ENCODE measurements at regions not wholly inside any gene's neighbourhood (a gene's known extent, or its start where the extent isn't known, plus 50 kb on each side); places are given as distances from the start of the nearest gene placed in this dataset.

GRCh38 chr3:127065138-127065427 is 82.2 kb downstream of the PLXNA1 start:
- Histone ChIP-seq H3K79me2 (ENCODE audit: insufficient read depth, low read length) (no peaks in the 10 kb centered on the region), H3K36me3 (ENCODE audit: insufficient read depth, low read length) (no peaks in the 10 kb centered on the region), H3K4me1 (ENCODE audit: insufficient read depth, low read length) (no peaks in the 10 kb centered on the region), H4K20me1 (ENCODE audit: insufficient read depth, low read length) (no peaks in the 10 kb centered on the region), H3K9me3 (ENCODE audit: insufficient read depth, low read depth, low read length) (no peaks in the 10 kb centered on the region), H3K9ac (ENCODE audit: low read length) (no peak overlapping the region), H3K4me2 (ENCODE audit: low read length) (no peak overlapping the region), H3K27me3 (ENCODE audit: insufficient read depth, low read length) (no peaks in the 10 kb centered on the region), H3K27ac (ENCODE audit: low read depth, low read length) (no peak overlapping the region), H2AFZ (ENCODE audit: low read depth, low read length) (no peak overlapping the region), H3K4me3 (ENCODE audit: insufficient read depth, low read depth, low read length) (no peak overlapping the region)
- Mint-ChIP-seq H3K9me3 (ENCODE audit: unreplicated experiment) (no peaks in the 10 kb centered on the region), H3K4me1 (ENCODE audit: low read depth, unreplicated experiment) (peaks cover 5% of the 10 kb centered on the region), H3K4me3 (ENCODE audit: unreplicated experiment) (no peak overlapping the region), H3K27me3 (ENCODE audit: low read depth, unreplicated experiment) (peaks cover 28% of the 10 kb centered on the region), H3K27ac (ENCODE audit: unreplicated experiment) (no peak overlapping the region), H3K36me3 (ENCODE audit: low read depth, unreplicated experiment) (no peaks in the 10 kb centered on the region)
- FAIRE-seq (no peak), DNase-seq (ENCODE audit: low read depth) (no peak)
- no peak for TF ChIP-seq CTCF (IDR thresholded peaks at IDR 0.05; ENCODE audit: insufficient read depth, low read depth, low read length)
- TF ChIP-seq EZH2 (IDR thresholded peaks at IDR 0.05; ENCODE audit: insufficient read depth, low read length): no peak

GRCh38 chr3:127065561-127066290 is 82.8 kb downstream of the PLXNA1 start:
- H3K79me2 ChIP-seq (ENCODE audit: insufficient read depth, low read length): no peaks in the 10 kb centered on the region
- no peak overlapping the region for H3K4me2 ChIP-seq (ENCODE audit: low read length)
- H3K27ac ChIP-seq (ENCODE audit: low read depth, low read length): no peak overlapping the region
- no peak overlapping the region for H3K9ac ChIP-seq (ENCODE audit: low read length)
- no peaks in the 10 kb centered on the region for H4K20me1 ChIP-seq (ENCODE audit: insufficient read depth, low read length)
- Mint-ChIP-seq H3K4me1 (ENCODE audit: low read depth, unreplicated experiment) (peaks cover 5% of the 10 kb centered on the region), H3K4me3 (ENCODE audit: unreplicated experiment) (no peak overlapping the region), H3K36me3 (ENCODE audit: low read depth, unreplicated experiment) (no peaks in the 10 kb centered on the region), H3K27me3 (ENCODE audit: low read depth, unreplicated experiment) (peaks cover 31% of the 10 kb centered on the region), H3K27ac (ENCODE audit: unreplicated experiment) (no peak overlapping the region), H3K9me3 (ENCODE audit: unreplicated experiment) (no peaks in the 10 kb centered on the region)
- H3K9me3 ChIP-seq (ENCODE audit: insufficient read depth, low read depth, low read length): no peaks in the 10 kb centered on the region
- no peak for FAIRE-seq
- no peaks in the 10 kb centered on the region for H3K36me3 ChIP-seq (ENCODE audit: insufficient read depth, low read length)
- DNase-seq (ENCODE audit: low read depth): peak; percentile 14
- TF ChIP-seq EZH2 (IDR thresholded peaks at IDR 0.05; ENCODE audit: insufficient read depth, low read length) (no peak), CTCF (IDR thresholded peaks at IDR 0.05; ENCODE audit: insufficient read depth, low read depth, low read length) (no peak)
- H3K27me3 ChIP-seq (ENCODE audit: insufficient read depth, low read length): no peaks in the 10 kb centered on the region
- no peak overlapping the region for H2AFZ ChIP-seq (ENCODE audit: low read depth, low read length)
- no peak overlapping the region for H3K4me3 ChIP-seq (ENCODE audit: insufficient read depth, low read depth, low read length)
- no peaks in the 10 kb centered on the region for H3K4me1 ChIP-seq (ENCODE audit: insufficient read depth, low read length)

GRCh38 chr3:127066635-127067034 is 83.7 kb downstream of the PLXNA1 start:
- H3K4me3 Mint-ChIP-seq (ENCODE audit: unreplicated experiment): no peak overlapping the region
- Histone ChIP-seq H3K36me3 (ENCODE audit: insufficient read depth, low read length) (no peaks in the 10 kb centered on the region), H3K4me2 (ENCODE audit: low read length) (no peak overlapping the region), H3K9me3 (ENCODE audit: insufficient read depth, low read depth, low read length) (no peaks in the 10 kb centered on the region), H3K4me1 (ENCODE audit: insufficient read depth, low read length) (no peaks in the 10 kb centered on the region), H3K9ac (ENCODE audit: low read length) (no peak overlapping the region), H4K20me1 (ENCODE audit: insufficient read depth, low read length) (no peaks in the 10 kb centered on the region), H2AFZ (ENCODE audit: low read depth, low read length) (no peak overlapping the region), H3K79me2 (ENCODE audit: insufficient read depth, low read length) (no peaks in the 10 kb centered on the region), H3K27me3 (ENCODE audit: insufficient read depth, low read length) (no peaks in the 10 kb centered on the region), H3K27ac (ENCODE audit: low read depth, low read length) (no peak overlapping the region), H3K4me3 (ENCODE audit: insufficient read depth, low read depth, low read length) (no peak overlapping the region)
- H3K9me3 Mint-ChIP-seq (ENCODE audit: unreplicated experiment): no peaks in the 10 kb centered on the region
- FAIRE-seq: no peak
- TF ChIP-seq EZH2 (IDR thresholded peaks at IDR 0.05; ENCODE audit: insufficient read depth, low read length): no peak
- TF ChIP-seq CTCF (IDR thresholded peaks at IDR 0.05; ENCODE audit: insufficient read depth, low read depth, low read length): no peak
- H3K36me3 Mint-ChIP-seq (ENCODE audit: low read depth, unreplicated experiment): no peaks in the 10 kb centered on the region
- peaks cover 5% of the 10 kb centered on the region for H3K4me1 Mint-ChIP-seq (ENCODE audit: low read depth, unreplicated experiment)
- DNase-seq (ENCODE audit: low read depth): no peak
- H3K27ac Mint-ChIP-seq (ENCODE audit: unreplicated experiment): no peak overlapping the region
- H3K27me3 Mint-ChIP-seq (ENCODE audit: low read depth, unreplicated experiment): peaks cover 40% of the 10 kb centered on the region

Measured in astrocyte (in vitro differentiated cells and primary cell).